AG08396 (cell line): ENCODE measurements at regions not wholly inside any gene's neighbourhood (a gene's known extent, or its start where the extent isn't known, plus 50 kb on each side); places are given as distances from the start of the nearest gene placed in this dataset.
"Not testable (repeated sequence)": the region's sequence is repeated elsewhere in the genome, so short reads cannot be mapped to it uniquely, and the experiment has no call there.

ENCODE experiments used
- DNase-seq: peaks from one replicate; pipeline ENCODE4 v3.0.0; 2012; ENCODE audit warnings: low spot score, mixed read lengths

DNA sequence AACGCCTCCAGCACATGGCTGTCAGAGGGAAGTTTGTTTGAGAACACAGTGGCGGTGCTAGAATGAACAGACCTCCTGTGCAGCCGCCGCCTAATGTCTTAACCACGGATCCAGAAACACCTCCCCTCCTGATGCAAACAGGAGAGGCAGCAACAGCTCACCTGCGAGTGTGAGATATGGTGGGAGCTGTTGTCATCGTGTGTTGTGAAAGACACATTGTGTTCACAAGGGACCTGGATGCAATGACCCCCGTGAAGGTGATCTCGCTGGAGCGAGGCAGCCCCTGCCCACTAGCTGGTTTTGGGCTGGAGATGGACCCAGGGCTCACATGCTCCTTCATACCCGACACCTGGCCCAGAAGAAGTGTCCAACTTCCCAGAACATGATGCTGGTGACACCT lies 315.3 kb upstream of the C1orf174 start:
- no peak for DNase-seq

DNA sequence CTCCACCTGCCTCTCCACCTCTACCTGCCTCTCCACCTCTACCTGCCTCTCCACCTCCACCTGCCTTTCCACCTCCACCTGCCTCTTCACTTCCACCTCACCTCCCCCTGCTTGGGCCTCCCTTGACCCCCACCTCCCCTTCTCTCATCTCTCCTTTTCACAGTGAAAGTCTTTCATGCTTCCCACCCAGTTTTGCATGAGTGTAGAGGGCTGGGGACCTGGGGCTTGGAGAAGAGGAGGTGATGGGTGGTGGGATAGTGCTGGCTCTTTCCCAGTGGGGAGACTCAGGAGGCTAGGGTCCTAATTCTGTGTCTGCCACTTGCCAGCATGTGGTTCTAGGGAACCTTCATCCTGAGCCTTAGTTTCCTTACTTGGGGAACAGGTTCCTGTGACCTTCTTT lies 316.2 kb upstream of the C1orf174 start:
- no peak for DNase-seq

DNA sequence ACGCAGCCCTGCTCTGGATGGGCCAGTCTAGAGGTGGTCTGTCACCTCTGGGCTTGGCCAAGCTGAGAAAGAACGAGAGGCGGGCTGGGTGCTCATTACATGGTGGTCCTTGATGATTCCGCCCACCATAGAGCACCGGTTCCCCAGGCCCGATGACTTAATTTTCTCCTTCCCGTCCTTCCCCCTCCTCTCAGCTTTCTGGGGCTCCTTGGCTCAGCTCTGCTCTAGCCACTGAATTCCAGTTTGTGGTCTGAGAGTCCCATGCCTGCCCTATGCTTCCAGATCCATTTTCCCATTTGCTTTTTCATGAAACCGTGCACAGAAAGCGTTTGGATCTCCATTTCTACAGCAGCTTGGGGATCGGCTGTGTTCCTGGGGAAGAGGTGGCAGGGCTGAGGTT lies 318.5 kb upstream of the C1orf174 start:
- DNase-seq, result no peak

DNA sequence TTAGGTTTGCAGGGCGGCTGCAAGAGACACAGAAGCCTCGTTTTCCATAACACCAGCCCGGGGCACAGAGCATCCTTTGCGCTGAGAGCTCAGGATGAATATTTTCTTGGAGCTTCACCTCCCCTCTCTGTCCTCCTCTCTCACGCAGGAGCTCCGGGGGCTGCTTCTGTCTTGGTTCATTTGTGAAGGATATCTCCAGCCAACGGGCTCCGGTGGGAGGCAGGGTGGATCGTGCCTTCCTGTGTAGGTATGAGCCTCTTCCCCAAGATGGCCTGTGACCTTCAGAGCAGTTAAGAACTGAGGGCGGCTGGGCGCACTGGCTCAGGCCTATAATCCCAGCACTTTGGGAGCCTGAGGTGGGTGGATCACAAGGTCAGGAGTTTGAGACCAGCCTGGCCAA lies 319.0 kb upstream of the C1orf174 start:
- no peak for DNase-seq

DNA sequence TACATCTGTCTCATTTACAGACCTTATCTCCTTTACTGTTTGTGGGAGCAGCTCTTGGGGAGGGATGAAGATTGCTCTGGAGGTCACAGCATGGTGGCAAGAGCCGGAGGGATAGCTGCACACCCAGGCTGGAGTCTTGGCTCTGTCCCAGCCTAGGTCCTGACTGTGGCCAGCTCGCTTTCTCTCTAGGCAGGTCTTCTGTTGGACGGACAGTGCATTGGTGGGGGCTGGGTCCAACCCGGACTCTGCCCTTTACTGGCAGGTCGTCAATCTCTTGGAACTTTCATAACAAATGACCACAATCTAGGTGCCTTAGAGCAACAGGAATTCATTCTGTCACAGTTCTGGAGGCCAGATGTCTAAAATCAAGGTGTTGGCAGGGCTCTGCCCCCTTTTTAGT lies 319.8 kb upstream of the C1orf174 start:
- DNase-seq, result no peak

DNA sequence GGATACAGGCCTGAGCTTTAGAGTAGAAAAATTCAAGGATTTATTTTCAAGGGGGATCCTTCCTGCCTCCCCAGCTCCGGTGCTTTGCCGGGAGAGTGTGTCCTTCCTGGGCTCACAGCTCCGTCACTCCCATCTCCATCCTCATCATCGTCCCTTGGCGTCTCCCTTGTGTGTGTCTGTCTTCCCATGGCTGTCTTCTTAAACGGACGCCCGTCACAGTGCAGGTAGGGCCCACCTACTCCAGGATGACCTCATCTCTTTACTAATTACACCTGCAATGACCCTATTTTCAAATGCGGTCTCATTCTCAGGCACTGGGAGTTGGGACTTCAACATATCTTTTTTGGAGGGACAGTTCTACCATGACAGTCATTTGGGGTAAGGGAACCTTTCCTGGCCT lies 320.3 kb upstream of the C1orf174 start:
- DNase-seq, result no peak

DNA sequence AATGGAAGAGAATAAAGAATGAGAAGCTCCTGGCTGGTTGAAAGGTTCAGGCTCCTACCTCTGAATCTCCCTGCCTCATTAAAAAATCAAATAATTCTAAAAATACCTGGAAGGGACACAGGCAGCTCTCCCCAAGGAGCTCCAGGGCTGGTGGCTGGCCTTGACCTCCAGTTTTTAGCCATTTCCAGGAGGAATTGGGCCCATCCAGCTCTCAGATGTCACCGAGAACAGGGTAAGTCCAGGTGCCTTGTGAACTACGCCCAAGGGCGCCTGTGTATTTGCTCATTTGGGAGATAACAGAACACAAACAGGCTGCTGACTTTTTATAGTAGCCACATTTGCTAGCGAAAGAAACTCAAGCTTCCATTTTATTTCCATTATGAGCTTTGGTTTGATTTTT lies 321.0 kb upstream of the C1orf174 start:
- DNase-seq, result no peak

DNA sequence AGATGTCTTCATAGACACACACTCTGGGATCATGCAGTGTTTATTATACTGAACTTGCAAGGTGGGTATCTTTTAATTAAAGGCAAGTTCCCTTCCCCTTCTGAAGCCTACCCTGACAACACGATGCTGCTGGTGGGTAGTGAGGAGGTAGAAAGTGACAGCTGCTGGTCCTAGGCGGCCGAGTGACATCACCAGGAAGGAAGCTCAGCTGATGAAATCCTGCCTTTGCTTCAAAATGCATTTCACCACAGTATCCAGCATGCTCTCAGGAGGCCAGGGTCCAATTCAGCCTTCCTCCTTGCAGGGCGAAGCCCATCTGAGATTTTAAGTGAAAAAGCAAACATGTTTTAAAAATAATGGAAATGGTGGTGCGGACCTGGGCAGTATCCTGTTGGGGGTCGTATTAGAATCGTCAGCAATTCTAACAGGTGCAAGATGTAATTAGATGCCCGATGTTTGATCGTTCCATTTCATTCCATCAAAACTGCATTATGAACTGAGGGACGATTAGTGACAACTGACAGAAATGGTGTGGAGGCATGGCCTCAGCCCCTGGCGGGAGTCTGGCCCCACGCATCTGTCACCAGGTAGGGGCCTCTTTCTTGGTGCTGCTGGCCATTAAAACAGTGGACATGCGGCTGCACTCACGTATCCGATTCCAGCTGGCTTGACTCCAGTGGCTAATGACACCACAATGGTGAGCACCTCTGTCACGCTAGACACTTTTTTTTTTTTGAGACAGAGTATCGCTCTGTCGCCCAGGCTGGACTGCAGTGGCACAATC lies 324.8 kb upstream of the C1orf174 start:
- no peak for DNase-seq

DNA sequence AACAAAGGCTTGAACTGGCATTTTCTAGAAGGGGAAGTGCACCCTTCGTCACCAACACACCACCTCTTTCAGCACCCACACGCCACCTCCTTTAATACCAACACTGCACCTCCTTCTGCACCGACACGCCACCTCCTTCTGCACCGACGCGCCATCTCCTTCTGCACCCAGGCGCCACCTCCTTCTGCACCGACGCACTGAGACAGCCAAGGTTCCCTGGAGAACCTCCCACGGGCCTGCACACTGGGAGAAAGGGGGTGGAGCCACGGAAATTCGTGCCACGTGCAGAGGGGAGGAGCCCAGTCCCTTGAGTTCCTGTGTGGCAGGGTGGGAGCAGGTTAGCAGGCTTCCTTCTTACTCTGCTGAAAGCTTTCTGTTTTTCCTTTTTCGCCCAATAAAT lies 327.9 kb upstream of the C1orf174 start:
- DNase-seq, result no peak

DNA sequence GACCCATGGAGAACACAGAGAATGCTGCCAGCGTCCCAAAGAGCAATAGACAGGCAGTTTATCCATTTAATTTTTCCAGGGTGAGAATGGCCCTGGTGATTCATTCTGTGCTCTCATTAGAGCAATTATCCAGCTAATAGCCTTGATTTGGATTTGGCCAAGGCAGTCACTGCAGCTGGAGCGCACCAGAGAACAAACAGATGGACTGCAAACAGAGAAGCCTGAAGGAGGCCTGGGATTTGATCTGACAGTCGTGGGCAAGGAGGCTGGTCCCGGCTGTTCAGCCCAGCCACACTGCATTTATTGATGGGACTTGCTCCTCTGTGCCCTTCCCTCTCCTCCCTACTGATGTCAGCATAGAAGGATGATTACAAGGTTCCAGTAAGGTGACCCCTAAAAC lies 353.9 kb upstream of the C1orf174 start:
- no peak for DNase-seq

DNA sequence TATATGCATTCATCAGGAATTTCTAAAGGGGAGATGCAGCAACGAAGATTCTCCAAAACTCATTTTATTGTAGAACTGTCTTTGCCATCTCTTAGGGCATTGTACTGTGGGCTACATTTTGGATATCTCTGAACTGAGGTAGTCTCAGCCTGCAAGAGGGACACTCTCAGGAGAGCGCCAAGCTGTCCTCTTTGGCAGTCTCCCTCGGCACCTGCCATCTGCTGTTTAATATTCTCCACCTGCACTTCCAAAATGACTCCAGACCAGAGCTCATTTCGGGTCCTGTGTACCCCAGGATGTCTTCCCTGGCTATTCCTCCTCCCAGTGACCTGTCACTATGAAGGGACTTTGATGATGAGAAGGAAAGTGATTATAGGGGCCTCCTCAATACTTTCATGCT lies 356.3 kb upstream of the C1orf174 start:
- no peak for DNase-seq

DNA sequence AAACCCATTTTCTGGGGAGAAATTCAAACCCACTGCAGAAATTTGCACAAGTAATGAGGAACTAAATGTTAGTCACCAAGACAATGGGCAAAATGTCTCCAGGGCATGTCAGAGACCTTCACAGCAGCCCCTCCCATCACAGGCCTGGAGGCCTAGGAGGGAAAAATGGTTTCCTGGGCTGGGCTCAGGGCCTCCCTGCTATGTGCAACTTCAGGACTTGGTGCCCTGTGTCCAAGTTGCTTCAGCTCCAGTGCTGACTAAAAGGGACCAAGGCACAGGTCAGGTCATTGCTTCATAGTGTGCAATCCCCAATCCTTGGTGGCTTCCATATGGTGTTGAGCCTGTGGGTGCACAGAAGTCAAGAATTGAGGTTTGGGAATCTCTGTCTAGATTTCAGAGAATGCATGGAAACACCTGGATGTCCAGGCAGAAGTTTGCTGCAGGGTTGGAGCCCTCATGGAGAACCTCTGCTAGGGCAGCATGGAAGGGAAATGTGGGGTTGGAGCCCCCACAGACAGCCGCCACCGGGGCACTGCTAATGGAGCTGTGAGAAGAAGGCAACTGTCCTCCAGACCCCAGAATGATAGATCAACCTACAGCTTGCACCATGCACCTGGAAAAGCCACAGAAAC lies 358.2 kb upstream of the C1orf174 start:
- not testable (repeated sequence) for DNase-seq

DNA sequence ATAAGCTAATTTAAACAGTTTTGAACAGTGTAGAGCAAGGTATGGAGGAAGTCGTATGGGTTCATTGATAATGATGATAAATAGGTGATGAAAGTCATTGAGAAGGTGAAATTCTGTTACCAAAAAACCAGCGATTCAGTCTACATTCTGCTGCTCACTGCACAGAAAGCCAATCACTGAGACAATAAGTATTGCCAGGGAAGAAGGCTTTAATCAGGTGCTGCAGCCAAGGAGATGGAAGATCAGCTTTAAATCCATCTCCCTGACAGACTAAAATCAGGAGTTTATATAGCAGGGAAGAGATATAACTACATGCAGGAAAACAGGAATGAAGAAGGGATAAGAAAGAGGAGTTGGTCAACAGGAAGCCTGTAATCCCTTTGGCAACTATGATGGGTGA lies 361.3 kb upstream of the C1orf174 start:
- no peak for DNase-seq

DNA sequence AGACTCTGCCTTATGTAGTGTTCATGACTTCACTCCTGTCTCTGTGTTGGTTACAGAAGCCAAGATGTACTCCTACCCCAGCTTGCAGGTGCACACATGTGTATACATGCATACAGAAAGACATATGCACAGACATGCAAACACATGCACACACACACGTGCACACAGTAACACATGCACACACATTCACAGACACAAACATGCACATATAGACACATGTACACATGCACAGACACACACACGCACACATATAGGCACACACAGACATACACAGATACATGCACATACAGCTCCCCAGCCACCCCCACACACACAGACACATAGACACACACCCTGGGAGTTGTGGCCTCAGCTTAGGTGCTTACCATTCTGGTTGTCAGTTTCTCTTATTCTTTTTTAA lies 362.6 kb upstream of the C1orf174 start:
- no peak for DNase-seq

DNA sequence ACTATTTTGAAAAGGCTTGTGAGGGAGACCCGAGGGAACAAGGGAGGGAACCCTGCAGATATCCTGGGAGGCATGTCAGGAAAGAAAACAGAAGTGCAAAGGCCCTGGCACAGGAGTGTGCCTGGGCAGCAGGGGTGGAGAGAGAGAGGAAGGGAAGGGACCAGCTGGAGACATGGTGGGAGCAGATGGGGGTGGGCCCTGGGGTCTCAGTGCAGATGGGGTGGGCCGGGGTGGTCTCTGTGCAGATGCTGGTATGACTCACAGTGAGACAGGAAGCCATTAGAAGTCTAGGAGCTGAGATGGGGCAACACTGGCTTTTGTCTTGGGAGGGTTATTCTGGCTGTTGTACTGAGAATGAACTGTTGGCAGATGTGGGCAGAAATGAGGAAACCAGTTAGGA lies 363.6 kb upstream of the C1orf174 start:
- DNase-seq, result no peak

DNA sequence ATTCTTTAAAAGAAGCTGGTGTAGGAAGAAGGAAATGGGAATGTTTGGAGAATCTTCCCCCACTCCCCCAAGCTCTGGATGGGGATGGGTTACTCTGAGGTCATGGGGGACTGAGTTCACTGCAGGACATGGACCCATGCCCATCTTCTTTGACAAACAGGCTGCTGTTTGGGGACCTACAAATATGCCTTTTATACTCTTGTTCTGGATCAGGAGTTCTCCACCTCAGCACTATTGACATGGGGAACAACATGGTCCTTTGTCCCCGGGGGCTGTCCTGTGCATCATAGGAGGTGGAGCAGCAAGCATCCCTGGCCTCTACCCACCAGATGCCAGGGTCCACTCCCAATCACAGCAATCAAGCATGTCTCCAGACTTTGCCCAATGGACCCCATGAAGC lies 365.8 kb upstream of the C1orf174 start:
- no peak for DNase-seq

DNA sequence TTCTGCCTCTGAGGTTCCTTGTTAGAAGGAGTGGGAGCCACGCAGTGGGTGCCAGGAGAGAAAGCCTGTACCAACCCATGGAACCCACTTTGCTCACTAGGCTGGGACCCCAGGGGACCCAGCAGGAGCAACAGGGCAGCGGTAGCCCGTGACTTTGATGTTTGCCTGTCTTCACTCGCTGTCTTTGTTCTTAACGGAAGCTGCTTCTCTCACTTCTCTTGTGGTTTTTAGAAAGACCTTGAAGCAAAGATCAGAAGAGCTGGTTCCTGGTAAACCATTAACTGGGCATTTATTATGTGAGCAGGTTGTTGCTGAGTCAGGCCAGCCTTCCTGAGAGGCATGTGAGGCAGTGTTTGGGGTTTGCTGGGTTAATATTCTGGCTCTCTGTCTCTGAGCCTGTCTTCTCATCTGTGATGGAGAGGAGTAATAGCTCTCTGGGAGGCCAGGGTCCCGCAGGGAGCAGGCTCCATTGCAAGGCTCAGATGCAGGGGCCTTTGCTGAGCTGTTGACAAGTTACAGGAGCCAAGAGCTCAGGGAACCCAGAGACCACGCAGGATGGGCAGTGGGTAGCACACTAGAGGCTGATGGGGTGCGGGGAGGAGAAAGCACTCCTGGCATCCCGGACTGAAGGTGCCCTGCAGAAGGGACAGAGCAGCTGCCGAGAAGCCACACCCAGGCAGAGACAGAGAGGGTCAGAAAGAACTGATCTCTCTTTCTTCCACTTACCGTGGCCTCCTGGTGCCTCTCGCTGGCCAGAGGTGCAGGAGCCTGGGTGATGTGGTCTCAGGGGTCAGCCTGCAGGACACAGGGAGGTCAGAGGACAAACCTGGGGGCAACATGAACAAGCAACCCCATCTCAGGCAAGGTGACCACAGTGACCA lies 367.5 kb upstream of the C1orf174 start:
- DNase-seq, result no peak

DNA sequence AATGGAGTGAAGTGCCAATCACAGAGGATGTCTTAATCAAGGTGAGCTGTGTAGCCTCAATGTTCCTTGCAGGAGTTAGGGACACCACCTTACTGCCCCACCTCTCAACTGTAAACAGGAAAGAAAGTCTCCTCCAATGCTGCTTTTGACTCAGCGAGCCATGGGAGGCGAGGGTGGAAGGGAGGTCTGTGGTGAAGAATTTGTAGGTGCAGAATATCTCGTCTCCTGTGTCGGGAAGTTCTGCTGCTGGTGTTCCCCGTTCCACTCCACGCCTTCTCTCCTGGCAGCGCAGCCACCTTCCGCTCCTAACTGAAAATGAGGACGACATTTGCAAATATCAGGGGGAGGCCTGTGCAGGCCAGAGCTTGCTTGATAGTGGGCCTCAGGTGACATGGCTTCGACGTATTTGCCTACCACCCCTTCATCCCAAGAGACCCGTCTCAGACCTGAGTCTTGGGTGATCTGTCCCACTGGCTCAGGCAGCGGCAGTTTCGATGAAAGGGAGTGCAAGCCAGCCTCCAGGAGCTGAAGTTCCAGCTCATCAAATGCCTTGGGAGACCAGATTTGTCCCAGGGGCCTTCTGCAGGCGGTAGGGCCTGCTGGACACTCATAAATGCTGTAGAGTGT lies 368.3 kb upstream of the C1orf174 start:
- DNase-seq, result no peak

DNA sequence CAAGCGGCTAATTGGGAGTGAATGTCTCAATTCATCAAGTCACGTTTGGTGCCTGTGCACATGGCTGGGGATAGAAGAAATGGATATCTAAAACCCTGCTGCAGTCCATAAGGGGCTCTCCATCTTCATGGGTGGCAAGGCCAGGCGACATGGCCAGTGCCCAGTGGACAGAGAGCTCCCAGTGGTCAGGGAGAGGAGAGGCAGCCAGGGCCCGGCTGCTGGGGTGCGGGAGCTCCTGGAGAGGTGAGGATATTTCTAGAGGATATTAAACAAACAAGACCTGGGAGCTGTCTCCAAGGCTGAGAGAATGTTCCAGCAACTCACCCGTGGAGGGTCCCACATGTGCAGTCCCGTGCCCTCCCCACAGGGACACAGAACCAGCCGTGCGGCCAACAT lies 368.8 kb upstream of the C1orf174 start:
- DNase-seq, result no peak

DNA sequence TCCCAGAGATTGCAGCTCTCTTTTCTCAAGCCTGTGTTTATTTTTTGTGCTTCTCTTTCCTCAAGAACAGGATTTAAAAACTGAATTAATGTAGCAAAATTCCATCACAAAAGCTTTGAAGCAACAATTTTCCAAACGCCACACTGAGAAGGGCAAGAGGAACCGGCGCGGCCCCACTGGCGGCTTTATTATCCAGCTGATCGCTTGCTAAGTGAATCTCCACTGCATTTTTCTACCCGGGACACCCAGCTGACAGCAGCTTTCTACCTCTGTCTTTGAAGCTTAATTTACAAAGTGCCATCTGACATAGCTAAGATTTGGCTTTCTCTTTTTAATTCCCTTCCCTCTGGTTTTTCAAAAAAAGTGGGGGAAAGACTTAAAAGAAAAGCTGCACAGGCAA lies 369.3 kb upstream of the C1orf174 start:
- no peak for DNase-seq

DNA sequence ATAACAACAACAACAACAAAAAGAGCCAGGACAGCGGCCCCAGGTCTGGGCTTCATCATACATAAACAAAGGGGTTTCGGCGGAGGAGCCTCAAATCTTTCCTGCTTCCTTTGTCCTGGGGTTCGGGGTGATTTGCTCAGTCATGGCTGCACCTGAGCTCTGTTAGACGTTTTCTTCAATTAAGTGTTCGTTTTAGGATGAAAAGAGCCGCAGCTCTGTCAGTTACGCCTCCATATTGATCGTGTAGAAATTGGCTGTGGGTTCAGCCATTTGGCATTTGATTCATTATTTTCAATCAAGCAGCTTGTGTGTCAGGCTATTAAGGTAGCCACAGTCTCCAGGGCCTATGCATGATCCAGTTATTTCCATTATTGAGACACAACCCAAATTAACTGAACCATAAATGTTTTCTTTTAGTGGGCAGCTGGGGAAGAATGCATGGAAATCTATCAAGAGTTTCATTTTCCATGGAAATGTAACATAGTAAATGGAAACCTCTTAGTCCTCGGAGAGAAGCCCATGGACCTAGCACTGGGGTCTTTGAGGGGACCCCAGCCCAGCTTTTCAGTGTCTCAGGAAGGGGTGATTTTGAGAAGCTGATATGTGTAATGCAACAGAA lies 370.0 kb upstream of the C1orf174 start:
- no peak for DNase-seq
